HepG2 (cell line): ENCODE measurements at regions not wholly inside any gene's neighbourhood (a gene's known extent, or its start where the extent isn't known, plus 50 kb on each side); places are given as distances from the start of the nearest gene placed in this dataset.
A peak's percentile ranks its signal among the peaks of the same experiment; 100 is the strongest.

Source experiments
- ATAC-seq: fragments of 200-7000 bp; cut with Tn5 transposase; 3 replicates; pipeline ENCODE4 v1.9.1; 2020; ENCODE audit warnings: mild to moderate bottlenecking, moderate library complexity
- BruUV-seq: library from RNA; stranded (reverse); fragments of 400-500 nt; replicated peaks from 2 replicates; lab custom pipeline; 2021; lab: Mats Ljungman, UMichigan
- CTCF ChIA-PET: fragments of 300-600 bp; formaldehyde crosslinking; extraction: SDS; loops from one replicate; lab custom pipeline; 2021; ENCODE audit warnings: low total read pairs, inconsistent platforms, low intra/inter-chr PET ratio; lab: Yijun Ruan, JAX
- POLR2A ChIA-PET: fragments of 350-600 bp; sonication (Branson Sonifier 250); formaldehyde crosslinking; loops from one replicate; lab custom pipeline; 2020; ENCODE audit warnings: antibody characterized with exemption, inconsistent platforms; lab: Yijun Ruan, JAX
- DNase-seq: peaks from one replicate; pipeline ENCODE4 v3.0.0-alpha.2; 2015; ENCODE audit warnings: low spot score
- FAIRE-seq: peaks from 3 replicates; lab custom pipeline; 2011; peaks lifted over from hg19 to GRCh38; lab: Jason Lieb, UNC
- H2AFZ ChIP-seq: one replicate; pipeline ENCODE4 v1.6.1; 2011; ENCODE audit warnings: low read length, inconsistent platforms
- H3K27ac ChIP-seq: fragments of 300-600 bp; 3 replicates; pipeline ENCODE4 v1.8.0; 2011; ENCODE audit warnings: mixed run types, mild to moderate bottlenecking, mixed read lengths, low read length, inconsistent platforms; ENCODE audit not compliant: insufficient read depth; ENCODE audit errors: extremely low read length
- H3K27me3 ChIP-seq, 2 experiments: fragments of 200-600 bp in 1 of 2; 2 replicates in 1 of 2; 3 replicates in 1 of 2; pipeline versions ENCODE4 v1.6.0 to v1.8.0; 2011; ENCODE audit warnings: low read length in 2 of 2, mild to moderate bottlenecking in 2 of 2, moderate library complexity in 2 of 2, inconsistent platforms in 1 of 2; ENCODE audit not compliant: insufficient read depth in 2 of 2, control insufficient read depth in 1 of 2
- H3K36me3 ChIP-seq, 2 experiments: fragments of 200-600 bp in 1 of 2; replicated peaks in 1 of 2; 2 replicates in 1 of 2; 3 replicates in 1 of 2; pipeline versions ENCODE4 v1.5.1 to v1.8.0; 2011; ENCODE audit warnings: low read length in 2 of 2, inconsistent platforms in 1 of 2; ENCODE audit not compliant: insufficient read depth in 2 of 2, control insufficient read depth in 1 of 2
- H3K4me1 ChIP-seq: 2 replicates; pipeline ENCODE4 v1.5.1; 2012; ENCODE audit warnings: low read length, inconsistent platforms; ENCODE audit not compliant: insufficient read depth
- H3K4me2 ChIP-seq: 2 replicates; pipeline ENCODE4 v1.6.0; 2011; ENCODE audit warnings: low read depth, low read length, inconsistent platforms
- H3K4me3 ChIP-seq, 3 experiments: fragments of 200-600 bp in 1 of 3; sonication (generic), shearing (Covaris generic) in 1 of 3; replicated peaks in 1 of 3; 2 replicates each; pipeline ENCODE4 v1.5.1; 2011 to 2016; ENCODE audit warnings: low read length in 3 of 3, inconsistent platforms in 2 of 3, low read depth in 2 of 3, mild to moderate bottlenecking in 2 of 3, control low read depth in 1 of 3, mixed read lengths in 1 of 3; ENCODE audit not compliant: insufficient read depth in 1 of 3
- H3K79me2 ChIP-seq: one replicate; pipeline ENCODE4 v1.6.1; 2011; ENCODE audit warnings: low read length, inconsistent platforms; ENCODE audit not compliant: insufficient read depth
- H3K9ac ChIP-seq: 2 replicates; pipeline ENCODE4 v1.6.0; 2011; ENCODE audit warnings: mild to moderate bottlenecking, low read depth, low read length, inconsistent platforms; ENCODE audit not compliant: insufficient read depth
- H3K9me3 ChIP-seq: 2 replicates; pipeline ENCODE4 v1.5.1; 2012; ENCODE audit warnings: mild to moderate bottlenecking, low read length
- H4K20me1 ChIP-seq: 2 replicates; pipeline ENCODE4 v1.6.0; 2011; ENCODE audit warnings: inconsistent platforms, mild to moderate bottlenecking, low read length, moderate library complexity; ENCODE audit not compliant: insufficient read depth
- GTF2F1 ChIP-seq: fragments of 150-350 bp; IDR thresholded peaks from 2 replicates; pipeline ENCODE4 v1.6.1; 2014; ENCODE audit warnings: low read length
- GZF1 ChIP-seq: sonication (generic); formaldehyde crosslinking; IDR thresholded peaks from 2 replicates; pipeline ENCODE4 v1.5.1; 2020; ENCODE audit warnings: mild to moderate bottlenecking, missing genetic modification reagents
- IKZF4 ChIP-seq: sonication (generic); formaldehyde crosslinking; IDR thresholded peaks from 2 replicates; pipeline ENCODE4 v1.5.1; 2020; ENCODE audit warnings: borderline replicate concordance, mild to moderate bottlenecking, low read depth, missing genetic modification reagents; ENCODE audit errors: not compliant biosample characterization
- MIXL1 ChIP-seq: IDR thresholded peaks from 2 replicates; pipeline ENCODE4 v1.6.1; 2016
- SKI ChIP-seq: fragments of 450-650 bp; IDR thresholded peaks from one replicate; pipeline ENCODE4 v1.6.1; 2018; ENCODE audit warnings: mild to moderate bottlenecking; ENCODE audit not compliant: partially characterized antibody
- SP1 ChIP-seq, 2 experiments: fragments of 450-650 bp in 1 of 2; sonication (generic) in 1 of 2; formaldehyde crosslinking in 1 of 2; IDR thresholded peaks; 2 replicates each; pipeline versions ENCODE4 v1.4.0 to v1.6.1; 2016 to 2020; ENCODE audit warnings: missing genetic modification reagents in 1 of 2
- SP140L ChIP-seq: sonication (generic); formaldehyde crosslinking; IDR thresholded peaks from 2 replicates; pipeline ENCODE4 v1.4.0; 2020; ENCODE audit warnings: missing genetic modification reagents, borderline replicate concordance
- ZBTB43 ChIP-seq: sonication (generic); formaldehyde crosslinking; conservative IDR thresholded peaks from 2 replicates; pipeline ENCODE4 v1.4.0; 2020; ENCODE audit warnings: missing genetic modification reagents
- ZFP62 ChIP-seq: sonication (generic); formaldehyde crosslinking; IDR thresholded peaks from 2 replicates; pipeline ENCODE4 v1.4.0; 2020; ENCODE audit warnings: missing genetic modification reagents
- ZFP90 ChIP-seq: sonication (generic); formaldehyde crosslinking; IDR thresholded peaks from 2 replicates; pipeline ENCODE4 v1.8.0; 2022; ENCODE audit warnings: missing genetic modification reagents, mild to moderate bottlenecking, inconsistent platforms, borderline replicate concordance
- ZNF264 ChIP-seq: sonication (generic); formaldehyde crosslinking; IDR thresholded peaks from 2 replicates; pipeline ENCODE4 v1.4.0; 2020; ENCODE audit warnings: missing genetic modification reagents
- ZNF567 ChIP-seq: sonication (generic); formaldehyde crosslinking; IDR thresholded peaks from 2 replicates; pipeline ENCODE4 v1.8.1; 2023; ENCODE audit warnings: mild to moderate bottlenecking, missing genetic modification reagents, borderline replicate concordance
- ZNF703 ChIP-seq: sonication (generic); formaldehyde crosslinking; IDR thresholded peaks from 2 replicates; pipeline ENCODE4 v1.5.1; 2020; ENCODE audit warnings: missing genetic modification reagents, mild to moderate bottlenecking, moderate library complexity, borderline replicate concordance
- ZNF839 ChIP-seq: sonication (generic); formaldehyde crosslinking; IDR thresholded peaks from 2 replicates; pipeline ENCODE4 v1.4.0; 2020; ENCODE audit warnings: missing genetic modification reagents, mild to moderate bottlenecking, borderline replicate concordance
- WGBS: methylation state at CpG from one replicate; pipeline ENCODE4 v1.1.6; 2017; ENCODE audit warnings: low lambda C conversion rate; 5-methylcytosine and 5-hydroxymethylcytosine counted together
- in situ Hi-C: cut with HindIII; loops from 2 replicates; pipeline ENCODE4 v1.10.0; 2017; ENCODE audit warnings: low pct_unique_long_range_greater_than_20kb; ENCODE audit not compliant: extremely low pct_ligation_motif_present
- intact Hi-C: fragments of 100-400 bp; cut with micrococcal nuclease; formaldehyde crosslinking; loops from one replicate; pipeline ENCODE4 v1.10.0; 2022; ENCODE audit not compliant: unreplicated experiment
- TF ChIP-seq, protein P1 (sequence below), 2 experiments: sonication (generic) in 1 of 2; formaldehyde crosslinking in 1 of 2; IDR thresholded peaks; 2 replicates each; pipeline versions ENCODE4 v1.4.0 to v1.6.1; 2018 to 2020; ENCODE audit warnings: missing genetic modification reagents in 2 of 2, borderline replicate concordance in 1 of 2, low read depth in 1 of 2, mild to moderate bottlenecking in 1 of 2, missing biosample characterization in 1 of 2
- TF ChIP-seq, protein P2 (sequence below): sonication (generic); formaldehyde crosslinking; IDR thresholded peaks from 2 replicates; pipeline ENCODE4 v1.4.0; 2020; ENCODE audit warnings: mild to moderate bottlenecking, missing genetic modification reagents, borderline replicate concordance

DNA sequence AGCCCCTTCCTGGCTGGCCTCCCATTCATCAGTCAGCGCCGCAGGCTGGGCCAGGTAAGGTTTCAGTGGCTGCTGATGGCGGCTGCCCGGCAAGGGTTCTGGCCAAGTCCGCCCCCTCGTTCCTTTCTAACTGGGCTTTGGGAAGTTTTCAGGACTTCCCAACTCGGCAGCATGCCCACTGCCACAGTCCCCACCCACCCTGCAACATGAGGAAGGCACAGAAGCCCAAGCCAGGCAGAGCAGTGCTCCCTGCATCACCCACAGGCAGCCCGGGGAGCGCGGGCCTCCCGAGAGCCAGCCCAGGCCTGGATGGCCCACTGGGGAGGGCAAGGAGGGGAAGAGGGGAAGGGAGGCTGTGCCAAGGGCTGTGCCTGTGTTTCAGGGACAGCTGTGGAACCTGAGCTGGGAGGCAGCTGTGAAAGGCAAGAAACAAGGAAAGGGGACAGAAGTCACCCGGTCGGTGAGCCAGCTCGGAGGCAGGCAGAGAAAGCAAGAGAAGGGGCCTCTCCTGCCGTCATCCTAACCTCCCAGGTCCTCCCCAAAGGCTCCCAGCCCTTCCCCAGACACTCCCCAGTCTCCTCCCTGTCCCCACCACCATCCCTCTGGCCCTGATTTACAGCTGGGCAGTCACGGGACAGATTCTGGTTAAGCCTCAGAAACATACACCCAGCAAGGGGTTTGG, 73.9 kb downstream of the CPN2 start (continued):
- no peak for TF ChIP-seq SP1 (IDR thresholded peaks at IDR 0.05)
- no peak for TF ChIP-seq SP1 (CRISPR knock-in tag; IDR thresholded peaks at IDR 0.05)
- TF ChIP-seq ZBTB43, result no peak
- no peak for TF ChIP-seq ZNF703 (CRISPR knock-in tag)
- no peak for TF ChIP-seq MIXL1 (CRISPR knock-in tag)
- no peak for TF ChIP-seq ZFP62 (CRISPR knock-in tag)
- TF ChIP-seq SP140L (CRISPR knock-in tag), result no peak
- no peak for TF ChIP-seq GZF1

DNA sequence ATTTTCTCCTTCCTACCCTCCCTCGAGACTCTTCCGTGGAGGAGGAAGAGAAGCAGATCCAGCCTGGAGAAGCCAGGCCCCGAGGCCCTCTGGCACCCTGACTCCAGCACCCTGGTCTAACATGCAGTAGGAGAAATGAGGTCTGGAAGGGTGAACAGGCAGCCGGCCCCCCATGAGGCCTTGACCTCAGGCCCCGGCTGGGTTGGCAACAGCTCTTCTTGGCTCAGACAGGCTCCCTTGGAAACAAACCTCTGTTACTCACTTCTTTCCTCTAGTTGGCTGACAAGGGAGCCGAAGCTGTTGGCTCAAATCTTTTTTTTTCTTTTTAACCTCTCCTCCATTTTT, 73.4 kb downstream of the CPN2 start:
- Histone ChIP-seq H2AFZ (no peak overlapping the region), H3K27ac (no peak overlapping the region), H3K27me3 (peaks cover 4 to 47% of the 10 kb centered on the region in 2 experiments; a peak in 4 of 5 replicates), H3K9me3 (no peaks in the 10 kb centered on the region), H3K36me3 (no peaks in the 10 kb centered on the region), H3K4me1 (peaks cover 11% of the 10 kb centered on the region), H3K4me2 (peak overlapping the region; percentile 23; the same call in 1 of the 2 replicates), H3K9ac (no peak overlapping the region), H4K20me1 (no peaks in the 10 kb centered on the region), H3K4me3 (no peak overlapping the region), H3K79me2 (no peaks in the 10 kb centered on the region)
- no TSS peak for BruUV-seq
- ChIA-PET CTCF (no interaction called here), POLR2A (no interaction called here)
- DNase-seq (no peak), FAIRE-seq (no peak), ATAC-seq (peak; percentile 5; the same call in 1 of the 3 replicates)
- in situ Hi-C loops, result no loop called here
- intact Hi-C loops, result no loop called here
- 6% methylated on average over 2 of the region's 6 CpGs for WGBS
- TF ChIP-seq SKI, result no peak
- no peak for TF ChIP-seq ZNF567 (CRISPR knock-in tag)
- no peak for TF ChIP-seq GTF2F1
- TF ChIP-seq IKZF4 (CRISPR knock-in tag), result no peak
- TF ChIP-seq ZNF839 (CRISPR knock-in tag), result no peak
- TF ChIP-seq, protein P1, sequence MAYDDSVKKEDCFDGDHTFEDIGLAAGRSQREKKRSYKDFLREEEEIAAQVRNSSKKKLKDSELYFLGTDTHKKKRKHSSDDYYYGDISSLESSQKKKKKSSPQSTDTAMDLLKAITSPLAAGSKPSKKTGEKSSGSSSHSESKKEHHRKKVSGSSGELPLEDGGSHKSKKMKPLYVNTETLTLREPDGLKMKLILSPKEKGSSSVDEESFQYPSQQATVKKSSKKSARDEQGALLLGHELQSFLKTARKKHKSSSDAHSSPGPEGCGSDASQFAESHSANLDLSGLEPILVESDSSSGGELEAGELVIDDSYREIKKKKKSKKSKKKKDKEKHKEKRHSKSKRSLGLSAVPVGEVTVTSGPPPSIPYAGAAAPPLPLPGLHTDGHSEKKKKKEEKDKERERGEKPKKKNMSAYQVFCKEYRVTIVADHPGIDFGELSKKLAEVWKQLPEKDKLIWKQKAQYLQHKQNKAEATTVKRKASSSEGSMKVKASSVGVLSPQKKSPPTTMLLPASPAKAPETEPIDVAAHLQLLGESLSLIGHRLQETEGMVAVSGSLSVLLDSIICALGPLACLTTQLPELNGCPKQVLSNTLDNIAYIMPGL (CRISPR knock-in tag; IDR thresholded peaks at IDR 0.05; ENCODE audit: borderline replicate concordance in 1 of 2, low read depth in 1 of 2), result no peak
- TF ChIP-seq, protein P2, sequence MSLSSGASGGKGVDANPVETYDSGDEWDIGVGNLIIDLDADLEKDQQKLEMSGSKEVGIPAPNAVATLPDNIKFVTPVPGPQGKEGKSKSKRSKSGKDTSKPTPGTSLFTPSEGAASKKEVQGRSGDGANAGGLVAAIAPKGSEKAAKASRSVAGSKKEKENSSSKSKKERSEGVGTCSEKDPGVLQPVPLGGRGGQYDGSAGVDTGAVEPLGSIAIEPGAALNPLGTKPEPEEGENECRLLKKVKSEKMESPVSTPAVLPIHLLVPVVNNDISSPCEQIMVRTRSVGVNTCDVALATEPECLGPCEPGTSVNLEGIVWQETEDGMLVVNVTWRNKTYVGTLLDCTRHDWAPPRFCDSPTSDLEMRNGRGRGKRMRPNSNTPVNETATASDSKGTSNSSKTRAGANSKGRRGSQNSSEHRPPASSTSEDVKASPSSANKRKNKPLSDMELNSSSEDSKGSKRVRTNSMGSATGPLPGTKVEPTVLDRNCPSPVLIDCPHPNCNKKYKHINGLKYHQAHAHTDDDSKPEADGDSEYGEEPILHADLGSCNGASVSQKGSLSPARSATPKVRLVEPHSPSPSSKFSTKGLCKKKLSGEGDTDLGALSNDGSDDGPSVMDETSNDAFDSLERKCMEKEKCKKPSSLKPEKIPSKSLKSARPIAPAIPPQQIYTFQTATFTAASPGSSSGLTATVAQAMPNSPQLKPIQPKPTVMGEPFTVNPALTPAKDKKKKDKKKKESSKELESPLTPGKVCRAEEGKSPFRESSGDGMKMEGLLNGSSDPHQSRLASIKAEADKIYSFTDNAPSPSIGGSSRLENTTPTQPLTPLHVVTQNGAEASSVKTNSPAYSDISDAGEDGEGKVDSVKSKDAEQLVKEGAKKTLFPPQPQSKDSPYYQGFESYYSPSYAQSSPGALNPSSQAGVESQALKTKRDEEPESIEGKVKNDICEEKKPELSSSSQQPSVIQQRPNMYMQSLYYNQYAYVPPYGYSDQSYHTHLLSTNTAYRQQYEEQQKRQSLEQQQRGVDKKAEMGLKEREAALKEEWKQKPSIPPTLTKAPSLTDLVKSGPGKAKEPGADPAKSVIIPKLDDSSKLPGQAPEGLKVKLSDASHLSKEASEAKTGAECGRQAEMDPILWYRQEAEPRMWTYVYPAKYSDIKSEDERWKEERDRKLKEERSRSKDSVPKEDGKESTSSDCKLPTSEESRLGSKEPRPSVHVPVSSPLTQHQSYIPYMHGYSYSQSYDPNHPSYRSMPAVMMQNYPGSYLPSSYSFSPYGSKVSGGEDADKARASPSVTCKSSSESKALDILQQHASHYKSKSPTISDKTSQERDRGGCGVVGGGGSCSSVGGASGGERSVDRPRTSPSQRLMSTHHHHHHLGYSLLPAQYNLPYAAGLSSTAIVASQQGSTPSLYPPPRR, result no peak
- TF ChIP-seq ZFP90 (CRISPR knock-in tag), result no peak
- TF ChIP-seq ZNF264 (CRISPR knock-in tag), result no peak
